ENCODE measurements at regions not wholly inside any gene's neighbourhood (a gene's known extent, or its start where the extent isn't known, plus 50 kb on each side); places are given as distances from the start of the nearest gene placed in this dataset.
"Not testable (repeated sequence)": the region's sequence is repeated elsewhere in the genome, so short reads cannot be mapped to it uniquely, and the experiment has no call there.

DNA sequence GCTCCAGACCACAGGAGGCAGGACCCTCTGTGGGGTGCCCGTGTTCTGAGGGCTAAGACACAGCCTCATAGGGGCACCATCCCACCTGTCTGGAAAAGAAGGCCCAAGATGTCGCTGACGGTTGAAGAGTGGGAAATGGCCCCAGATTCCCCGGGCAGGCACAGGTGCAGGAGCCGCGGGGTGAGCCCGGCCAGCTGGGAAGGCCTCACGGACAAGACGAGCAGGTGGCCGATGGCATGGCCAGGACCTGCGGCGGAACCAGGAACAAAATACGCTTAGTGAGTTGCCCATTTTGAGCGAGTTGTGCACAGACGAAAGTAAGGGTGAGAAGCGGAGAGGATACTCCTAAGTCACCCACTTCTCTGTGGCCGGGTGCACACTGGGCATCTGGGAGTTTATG, 1625.3 kb upstream of the GOT2 start:
- not testable (repeated sequence) for TF ChIP-seq POLR2A (IDR thresholded peaks at IDR 0.05; ENCODE audit: low read depth); EP300 (IDR thresholded peaks at IDR 0.05); POLR2AphosphoS5 (IDR thresholded peaks at IDR 0.05)
- TF ChIP-seq, protein P1, sequence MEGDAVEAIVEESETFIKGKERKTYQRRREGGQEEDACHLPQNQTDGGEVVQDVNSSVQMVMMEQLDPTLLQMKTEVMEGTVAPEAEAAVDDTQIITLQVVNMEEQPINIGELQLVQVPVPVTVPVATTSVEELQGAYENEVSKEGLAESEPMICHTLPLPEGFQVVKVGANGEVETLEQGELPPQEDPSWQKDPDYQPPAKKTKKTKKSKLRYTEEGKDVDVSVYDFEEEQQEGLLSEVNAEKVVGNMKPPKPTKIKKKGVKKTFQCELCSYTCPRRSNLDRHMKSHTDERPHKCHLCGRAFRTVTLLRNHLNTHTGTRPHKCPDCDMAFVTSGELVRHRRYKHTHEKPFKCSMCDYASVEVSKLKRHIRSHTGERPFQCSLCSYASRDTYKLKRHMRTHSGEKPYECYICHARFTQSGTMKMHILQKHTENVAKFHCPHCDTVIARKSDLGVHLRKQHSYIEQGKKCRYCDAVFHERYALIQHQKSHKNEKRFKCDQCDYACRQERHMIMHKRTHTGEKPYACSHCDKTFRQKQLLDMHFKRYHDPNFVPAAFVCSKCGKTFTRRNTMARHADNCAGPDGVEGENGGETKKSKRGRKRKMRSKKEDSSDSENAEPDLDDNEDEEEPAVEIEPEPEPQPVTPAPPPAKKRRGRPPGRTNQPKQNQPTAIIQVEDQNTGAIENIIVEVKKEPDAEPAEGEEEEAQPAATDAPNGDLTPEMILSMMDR (IDR thresholded peaks at IDR 0.05) = not testable (repeated sequence)
